H1 (cell line): ENCODE measurements at regions not wholly inside any gene's neighbourhood (a gene's known extent, or its start where the extent isn't known, plus 50 kb on each side); places are given as distances from the start of the nearest gene placed in this dataset.

Source experiments
- CTCF ChIP-seq, 3 experiments: IDR thresholded peaks; 1 replicate in 2 of 3; 2 replicates in 1 of 3; pipeline versions ENCODE4 v1.5.1 to v1.6.1; 2011; ENCODE audit warnings: low read length in 3 of 3, mild to moderate bottlenecking in 3 of 3, inconsistent platforms in 2 of 3, low read depth in 1 of 3, moderate library complexity in 1 of 3; ENCODE audit not compliant: insufficient read depth in 1 of 3; ENCODE audit errors: control extremely low read depth in 1 of 3
- HDAC2 ChIP-seq, 2 experiments: fragments of 300-600 bp in 1 of 2; sonication (generic) in 1 of 2; IDR thresholded peaks; 2 replicates each; pipeline ENCODE4 v1.6.1; 2011 to 2012; ENCODE audit warnings: low read depth in 2 of 2, low read length in 2 of 2, mild to moderate bottlenecking in 2 of 2, moderate library complexity in 2 of 2, borderline replicate concordance in 1 of 2, inconsistent platforms in 1 of 2
- KDM1A ChIP-seq: fragments of 200-600, 300-600 bp; sonication (generic); IDR thresholded peaks from 2 replicates; pipeline ENCODE4 v1.7.1; 2016; ENCODE audit warnings: mild to moderate bottlenecking, low read length, borderline replicate concordance
- SUZ12 ChIP-seq: fragments of 200-600 bp; sonication (generic); IDR thresholded peaks from 2 replicates; pipeline ENCODE4 v1.6.1; 2012; ENCODE audit warnings: mild to moderate bottlenecking, inconsistent platforms, low read length, moderate library complexity, mixed read lengths
- TBP ChIP-seq: IDR thresholded peaks from 2 replicates; pipeline ENCODE4 v1.6.1; 2011; ENCODE audit warnings: low read depth, low read length, improper control_type of control experiment
- ZNF274 ChIP-seq: IDR thresholded peaks from 2 replicates; pipeline ENCODE4 v1.7.0; 2012; ENCODE audit warnings: low read length, borderline replicate concordance; ENCODE audit errors: extremely low read depth

GRCh38 chr1:214108097-214108446 lies 120.3 kb downstream of the PROX1 start (continued):
- no peak for TF ChIP-seq CTCF (IDR thresholded peaks at IDR 0.05; ENCODE audit: control extremely low read depth in 1 of 3, insufficient read depth in 1 of 3, low read depth in 1 of 3, low read length in 3 of 3)
- TF ChIP-seq KDM1A = no peak
- TF ChIP-seq HDAC2 (IDR thresholded peaks at IDR 0.05; ENCODE audit: borderline replicate concordance in 1 of 2, low read depth in 2 of 2, low read length in 2 of 2) = no peak
- TF ChIP-seq SUZ12 = no peak
- TF ChIP-seq TBP = no peak
- TF ChIP-seq ZNF274 = no peak
